B cell (primary cell): ENCODE measurements at regions not wholly inside any gene's neighbourhood (a gene's known extent, or its start where the extent isn't known, plus 50 kb on each side); places are given as distances from the start of the nearest gene placed in this dataset.

Experiments
- CTCF ChIP-seq: fragments of 200-600 bp; IDR thresholded peaks from one replicate; pipeline ENCODE4 v1.8.0; 2022; ENCODE audit warnings: antibody characterized with exemption, mild to moderate bottlenecking
- EZH2 ChIP-seq: IDR thresholded peaks from 2 replicates; pipeline ENCODE4 v1.6.1; 2012; ENCODE audit warnings: borderline replicate concordance, low read depth, mild to moderate bottlenecking, moderate library complexity, low read length; ENCODE audit not compliant: insufficient read depth, poor library complexity, severe bottlenecking

DNA sequence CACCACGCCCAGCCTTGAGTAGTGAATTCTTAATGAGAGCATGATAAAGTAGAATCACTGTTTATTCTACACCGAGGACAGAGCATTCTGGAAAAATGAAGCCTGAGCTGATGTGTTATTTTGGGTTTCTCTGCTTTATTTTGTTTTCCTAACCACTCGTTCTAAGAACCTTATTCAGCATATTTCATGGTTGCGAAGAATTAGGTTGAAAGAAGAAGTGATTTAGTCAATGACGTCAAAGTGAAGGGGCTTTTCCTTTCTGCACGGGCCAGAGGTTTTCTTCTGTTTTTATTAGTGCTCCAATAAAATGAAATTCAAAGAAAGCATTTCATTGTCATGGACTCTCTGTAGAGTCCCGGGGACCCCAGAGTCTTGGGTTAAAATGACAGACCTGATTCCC, 178.5 kb downstream of the MAF start:
- no peak for TF ChIP-seq CTCF
- no peak for TF ChIP-seq EZH2
